Activated CD8-positive, alpha-beta memory T cell treated with anti-CD3 and anti-CD28 coated beads, Interleukin-2, amount 10 ng/mL, durations not matched to agents 7 days and 5 days (primary cell): ENCODE measurements at regions not wholly inside any gene's neighbourhood (a gene's known extent, or its start where the extent isn't known, plus 50 kb on each side); places are given as distances from the start of the nearest gene placed in this dataset.

Source experiments
- ATAC-seq: fragments of 150-1000 bp; cut with Tn5 transposase; one replicate; pipeline ENCODE4 v1.10.0; 2021; ENCODE audit warnings: moderate library complexity
- CTCF ChIA-PET: fragments of 350-600 bp; sonication (Branson Sonifier 250); formaldehyde crosslinking; loops from one replicate; lab custom pipeline; 2021; ENCODE audit warnings: antibody characterized with exemption; lab: Charles Lee
- DNase-seq: peaks from one replicate; pipeline ENCODE4 v3.0.0-alpha.2; 2020
- H3K27ac Mint-ChIP-seq: one replicate; pipeline ENCODE4 v1.8.0; 2021; ENCODE audit warnings: mild to moderate bottlenecking, mixed read lengths
- H3K27me3 Mint-ChIP-seq: one replicate; pipeline ENCODE4 v1.8.0; 2021; ENCODE audit warnings: mixed read lengths
- H3K36me3 Mint-ChIP-seq: one replicate; pipeline ENCODE4 v1.8.0; 2021; ENCODE audit warnings: mild to moderate bottlenecking, mixed read lengths
- H3K4me1 Mint-ChIP-seq: one replicate; pipeline ENCODE4 v1.8.0; 2021; ENCODE audit warnings: mixed read lengths
- H3K4me3 Mint-ChIP-seq: one replicate; pipeline ENCODE4 v1.8.0; 2021; ENCODE audit warnings: mild to moderate bottlenecking, moderate library complexity, mixed read lengths
- H3K9me3 Mint-ChIP-seq: one replicate; pipeline ENCODE4 v1.8.0; 2022; ENCODE audit warnings: low read depth, mixed read lengths

GRCh38 chr3:71902258-71903111, 117.5 kb upstream of the PROK2 start:
- no peak overlapping the region for H3K4me3 Mint-ChIP-seq
- peaks cover 20% of the 10 kb centered on the region for H3K27me3 Mint-ChIP-seq
- DNase-seq (no peak), ATAC-seq (no peak)
- CTCF ChIA-PET: interaction anchor here (0.9 kb wide), 1 partner anchor 16 kb away, joined by 3 read pairs; no protein-coding TSS in a partner anchor
- no peaks in the 10 kb centered on the region for H3K36me3 Mint-ChIP-seq
- no peaks in the 10 kb centered on the region for H3K9me3 Mint-ChIP-seq
- no peak overlapping the region for H3K27ac Mint-ChIP-seq
- peaks cover 9% of the 10 kb centered on the region for H3K4me1 Mint-ChIP-seq

- peaks cover 25% of the 10 kb centered on the region for H3K27me3 Mint-ChIP-seq
Measured at GRCh38 chr3:71901645-71902044, 116.7 kb upstream of the PROK2 start.

GRCh38 chr3:71900057-71900456, 115.1 kb upstream of the PROK2 start:
- no peak for ATAC-seq

More at GRCh38 chr3:71901645-71902044, 116.7 kb upstream of the PROK2 start:
- Mint-ChIP-seq H3K9me3 (no peaks in the 10 kb centered on the region), H3K4me1 (peaks cover 9% of the 10 kb centered on the region), H3K4me3 (no peak overlapping the region), H3K27ac (no peak overlapping the region), H3K36me3 (no peaks in the 10 kb centered on the region)
- ATAC-seq (no peak), DNase-seq (no peak)
- CTCF ChIA-PET: interaction anchor here (0.9 kb wide), 1 partner anchor 17 kb away, joined by 3 read pairs; no protein-coding TSS in a partner anchor

GRCh38 chr3:71896751-71897150, 111.8 kb upstream of the PROK2 start:
- Mint-ChIP-seq H3K36me3 (no peaks in the 10 kb centered on the region), H3K4me3 (no peak overlapping the region), H3K9me3 (no peaks in the 10 kb centered on the region), H3K27me3 (peaks cover 31% of the 10 kb centered on the region), H3K27ac (no peak overlapping the region), H3K4me1 (no peaks in the 10 kb centered on the region)
- CTCF ChIA-PET: interaction anchor here (1.5 kb wide), 1 partner anchor 21 kb away, joined by 6 read pairs; no protein-coding TSS in a partner anchor
- ATAC-seq (no peak), DNase-seq (no peak)

More at GRCh38 chr3:71900057-71900456, 115.1 kb upstream of the PROK2 start:
- no peak for DNase-seq
- Mint-ChIP-seq H3K4me1 (no peaks in the 10 kb centered on the region), H3K27me3 (peaks cover 31% of the 10 kb centered on the region), H3K4me3 (no peak overlapping the region), H3K36me3 (no peaks in the 10 kb centered on the region), H3K9me3 (no peaks in the 10 kb centered on the region), H3K27ac (no peak overlapping the region)
- CTCF ChIA-PET: no interaction called here

- Mint-ChIP-seq H3K4me1 (no peaks in the 10 kb centered on the region), H3K9me3 (no peaks in the 10 kb centered on the region), H3K27ac (no peak overlapping the region), H3K27me3 (peaks cover 34% of the 10 kb centered on the region), H3K36me3 (no peaks in the 10 kb centered on the region), H3K4me3 (no peak overlapping the region)
- DNase-seq (no peak), ATAC-seq (no peak)
- CTCF ChIA-PET: no interaction called here
Measured at GRCh38 chr3:71893702-71894479, 108.9 kb upstream of the PROK2 start.

- DNase-seq: no peak
- Mint-ChIP-seq H3K36me3 (no peaks in the 10 kb centered on the region), H3K27ac (no peak overlapping the region), H3K9me3 (no peaks in the 10 kb centered on the region), H3K27me3 (peaks cover 31% of the 10 kb centered on the region), H3K4me3 (no peak overlapping the region), H3K4me1 (no peaks in the 10 kb centered on the region)
- ATAC-seq: no peak
- CTCF ChIA-PET: no interaction called here
Measured at GRCh38 chr3:71893122-71893521, 108.2 kb upstream of the PROK2 start.

GRCh38 chr3:71891483-71891882, 106.5 kb upstream of the PROK2 start:
- CTCF ChIA-PET: interaction anchor here (0.6 to 1.6 kb wide), 2 partner anchors 10 to 323 kb away, joined by 3 read pairs; no protein-coding TSS in a partner anchor
- ATAC-seq (no peak), DNase-seq (no peak)
- Mint-ChIP-seq H3K4me3 (no peak overlapping the region), H3K36me3 (no peaks in the 10 kb centered on the region), H3K4me1 (no peaks in the 10 kb centered on the region), H3K27me3 (peaks cover 26% of the 10 kb centered on the region), H3K27ac (no peak overlapping the region), H3K9me3 (no peaks in the 10 kb centered on the region)

- CTCF ChIA-PET: interaction anchor here (1.6 to 3.6 kb wide), 2 partner anchors 9 to 15 kb away, joined by 3 to 16 read pairs; no protein-coding TSS in a partner anchor
- H3K4me3 Mint-ChIP-seq: no peak overlapping the region
- H3K27ac Mint-ChIP-seq: no peak overlapping the region
- DNase-seq (no peak), ATAC-seq (no peak)
- H3K27me3 Mint-ChIP-seq: peaks cover 30% of the 10 kb centered on the region
- H3K4me1 Mint-ChIP-seq: no peaks in the 10 kb centered on the region
- H3K36me3 Mint-ChIP-seq: no peaks in the 10 kb centered on the region
- no peaks in the 10 kb centered on the region for H3K9me3 Mint-ChIP-seq
Measured at GRCh38 chr3:71890356-71890931, 105.5 kb upstream of the PROK2 start.

- DNase-seq (no peak), ATAC-seq (no peak)
- H3K27ac Mint-ChIP-seq: no peak overlapping the region
- H3K9me3 Mint-ChIP-seq: no peaks in the 10 kb centered on the region
- CTCF ChIA-PET: no interaction called here
- no peaks in the 10 kb centered on the region for H3K36me3 Mint-ChIP-seq
- H3K27me3 Mint-ChIP-seq: peaks cover 48% of the 10 kb centered on the region
- no peaks in the 10 kb centered on the region for H3K4me1 Mint-ChIP-seq
- H3K4me3 Mint-ChIP-seq: no peak overlapping the region
Measured at GRCh38 chr3:71887256-71887655, 102.3 kb upstream of the PROK2 start.

GRCh38 chr3:71885006-71885405, 100.1 kb upstream of the PROK2 start:
- CTCF ChIA-PET: interaction anchor here (1.8 kb wide), 1 partner anchor 9 kb away, joined by 8 read pairs; no protein-coding TSS in a partner anchor
- H3K27ac Mint-ChIP-seq: no peak overlapping the region
- H3K27me3 Mint-ChIP-seq: peaks cover 48% of the 10 kb centered on the region
- no peak for ATAC-seq
- no peaks in the 10 kb centered on the region for H3K4me1 Mint-ChIP-seq
- DNase-seq: no peak
- H3K36me3 Mint-ChIP-seq: no peaks in the 10 kb centered on the region
- H3K9me3 Mint-ChIP-seq: no peaks in the 10 kb centered on the region
- H3K4me3 Mint-ChIP-seq: no peak overlapping the region

- Mint-ChIP-seq H3K27me3 (peaks cover 41% of the 10 kb centered on the region), H3K4me3 (no peak overlapping the region), H3K9me3 (no peaks in the 10 kb centered on the region), H3K4me1 (no peaks in the 10 kb centered on the region), H3K36me3 (no peaks in the 10 kb centered on the region), H3K27ac (no peak overlapping the region)
- no peak for DNase-seq
- CTCF ChIA-PET: interaction anchor here (0.5 to 1.0 kb wide), 2 partner anchors 16 to 784 kb away, joined by 3 read pairs; no protein-coding TSS in a partner anchor
- no peak for ATAC-seq
Measured at GRCh38 chr3:71881732-71882131, 96.8 kb upstream of the PROK2 start.

- peaks cover 36% of the 10 kb centered on the region for H3K27me3 Mint-ChIP-seq
- no peak for ATAC-seq
- CTCF ChIA-PET: interaction anchor here (0.6 to 1.0 kb wide), 3 partner anchors 10 to 96 kb away, joined by 3 read pairs; no protein-coding TSS in a partner anchor
Measured at GRCh38 chr3:71881041-71881440, 96.1 kb upstream of the PROK2 start.

GRCh38 chr3:71879089-71879488, 94.1 kb upstream of the PROK2 start:
- DNase-seq (no peak), ATAC-seq (no peak)
- CTCF ChIA-PET: interaction anchor here (0.9 to 5.2 kb wide), 2 partner anchors 8 to 942 kb away, joined by 3 to 42 read pairs; no protein-coding TSS in a partner anchor
- Mint-ChIP-seq H3K4me1 (peaks cover 10% of the 10 kb centered on the region), H3K9me3 (no peaks in the 10 kb centered on the region), H3K36me3 (no peaks in the 10 kb centered on the region), H3K27ac (no peak overlapping the region), H3K27me3 (peaks cover 24% of the 10 kb centered on the region), H3K4me3 (no peak overlapping the region)

More at GRCh38 chr3:71881041-71881440, 96.1 kb upstream of the PROK2 start:
- Mint-ChIP-seq H3K4me1 (no peaks in the 10 kb centered on the region), H3K27ac (no peak overlapping the region), H3K4me3 (no peak overlapping the region), H3K36me3 (no peaks in the 10 kb centered on the region), H3K9me3 (no peaks in the 10 kb centered on the region)
- DNase-seq: no peak
